M059J (cell line): ENCODE measurements at regions not wholly inside any gene's neighbourhood (a gene's known extent, or its start where the extent isn't known, plus 50 kb on each side); places are given as distances from the start of the nearest gene placed in this dataset.

Experiments used
- DNase-seq: peaks from one replicate; pipeline ENCODE4 v3.0.0-alpha.2; 2012; ENCODE audit warnings: low read depth

GRCh38 chr2:193580176-193580950, 1385.6 kb upstream of the TMEFF2 start:
- no peak for DNase-seq

GRCh38 chr2:193566886-193567285, 1372.2 kb upstream of the TMEFF2 start:
- no peak for DNase-seq

GRCh38 chr2:193566276-193566675, 1371.5 kb upstream of the TMEFF2 start:
- peak; percentile 3 for DNase-seq

GRCh38 chr2:193562031-193562430, 1367.3 kb upstream of the TMEFF2 start:
- DNase-seq = no peak

- peak; percentile 57 for DNase-seq
Measured at GRCh38 chr2:193561054-193561453, 1366.3 kb upstream of the TMEFF2 start.

GRCh38 chr2:193556766-193557470, 1362.2 kb upstream of the TMEFF2 start:
- DNase-seq = peak; percentile 68

GRCh38 chr2:193549661-193550060, 1354.9 kb upstream of the TMEFF2 start:
- no peak for DNase-seq

GRCh38 chr2:193542762-193543161, 1348.0 kb upstream of the TMEFF2 start:
- no peak for DNase-seq

GRCh38 chr2:193539188-193539587, 1344.5 kb upstream of the TMEFF2 start:
- DNase-seq = no peak

GRCh38 chr2:193538061-193538460, 1343.3 kb upstream of the TMEFF2 start:
- DNase-seq = no peak

- peak; percentile 34 for DNase-seq
Measured at GRCh38 chr2:193537531-193537930, 1342.8 kb upstream of the TMEFF2 start.

- DNase-seq = no peak
Measured at GRCh38 chr2:193528458-193528857, 1333.7 kb upstream of the TMEFF2 start.

- DNase-seq = peak; percentile 1
Measured at GRCh38 chr2:193527146-193527545, 1332.4 kb upstream of the TMEFF2 start.

- peak; percentile 22 for DNase-seq
Measured at GRCh38 chr2:193523662-193524061, 1328.9 kb upstream of the TMEFF2 start.

GRCh38 chr2:193521523-193521922, 1326.8 kb upstream of the TMEFF2 start:
- DNase-seq = no peak

- DNase-seq = no peak
Measured at GRCh38 chr2:193520709-193521458, 1326.2 kb upstream of the TMEFF2 start.

- peak; percentile 89 for DNase-seq
Measured at GRCh38 chr2:193518041-193518817, 1323.5 kb upstream of the TMEFF2 start.

GRCh38 chr2:193517615-193518014, 1322.9 kb upstream of the TMEFF2 start:
- peak; percentile 34 for DNase-seq

GRCh38 chr2:193506035-193506434, 1311.3 kb upstream of the TMEFF2 start:
- no peak for DNase-seq

GRCh38 chr2:193505620-193506019, 1310.9 kb upstream of the TMEFF2 start:
- DNase-seq = no peak

- DNase-seq = no peak
Measured at GRCh38 chr2:193502363-193503035, 1307.8 kb upstream of the TMEFF2 start.
